ENCODE measurements at regions not wholly inside any gene's neighbourhood (a gene's known extent, or its start where the extent isn't known, plus 50 kb on each side); places are given as distances from the start of the nearest gene placed in this dataset.

DNA sequence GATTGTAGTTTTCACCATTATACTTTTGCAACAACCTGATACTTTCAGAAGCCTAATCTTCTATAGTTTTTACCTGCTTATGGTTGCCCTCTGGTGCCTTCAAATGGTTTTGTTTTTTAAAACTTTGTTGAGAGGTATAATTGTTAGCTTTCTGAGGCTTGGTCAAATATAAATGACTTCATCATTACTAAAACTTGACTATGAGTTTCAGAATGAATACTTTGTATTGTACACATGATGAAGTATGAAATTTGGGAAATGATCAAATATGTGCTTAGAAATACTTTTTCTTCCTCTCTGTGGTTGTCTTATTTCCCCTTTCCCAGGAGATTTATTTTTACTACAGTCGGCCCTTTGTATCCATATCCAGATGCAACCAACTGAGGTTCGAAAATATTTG, 151.8 kb upstream of the B3GALT2 start:
- Histone ChIP-seq H3K4me3 (no peak overlapping the region), H3K4me1 (peaks cover 0 to 21% (median 2%) of the 10 kb centered on the region in 4 donors), H3K27ac (no peak overlapping the region), H3K36me3 (no peaks in the 10 kb centered on the region), H3K9me3 (peaks cover 0 to 11% (median 3%) of the 10 kb centered on the region in 4 donors), H3K27me3 (no peaks in the 10 kb centered on the region)
- no peak for TF ChIP-seq EP300 (IDR thresholded peaks at IDR 0.05)
- TF ChIP-seq CTCF (IDR thresholded peaks at IDR 0.05): no peak
- TF ChIP-seq POLR2A (IDR thresholded peaks at IDR 0.05): no peak
- DNase-seq (ENCODE audit: low spot score in 2 of 2): no peak
- WGBS, 2 donors: 16 to 17% methylated on average over 2 of the region's 2 CpGs

DNA sequence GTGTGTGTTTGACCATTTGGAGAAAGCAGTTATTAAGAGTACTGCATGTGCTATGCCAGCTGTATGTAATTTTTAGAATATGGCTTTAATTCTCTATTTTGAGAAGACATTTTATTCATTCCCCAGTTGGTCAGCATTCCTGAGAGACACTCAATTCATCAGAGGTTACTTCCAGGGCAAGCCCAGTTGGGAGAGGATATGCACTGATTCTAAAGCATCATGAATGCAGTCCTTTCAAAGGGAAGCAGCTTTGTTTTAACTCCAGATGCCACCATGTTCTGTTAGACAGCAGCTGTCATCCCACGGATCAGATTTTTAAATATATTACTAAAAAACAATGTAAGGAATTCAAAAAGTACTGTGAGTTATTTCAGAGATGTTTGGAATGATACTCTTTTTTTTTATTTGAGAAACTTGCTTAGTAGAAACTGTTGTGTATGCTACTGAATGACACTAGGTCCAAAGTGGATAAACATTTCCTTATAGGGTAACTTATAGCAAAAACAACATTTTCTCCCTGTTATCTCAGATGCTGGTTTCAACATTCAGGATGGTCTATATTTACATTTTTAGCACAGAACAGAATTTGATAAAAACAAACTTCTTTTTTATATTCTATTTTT, 149.5 kb upstream of the B3GALT2 start:
- no peak for TF ChIP-seq POLR2A (IDR thresholded peaks at IDR 0.05)
- no peak for TF ChIP-seq EP300 (IDR thresholded peaks at IDR 0.05)
- no peak for TF ChIP-seq CTCF (IDR thresholded peaks at IDR 0.05)
- DNase-seq (ENCODE audit: low spot score in 2 of 2): no peak
- Histone ChIP-seq H3K4me1 (peaks cover 0 to 9% (median 0%) of the 10 kb centered on the region in 4 donors), H3K27me3 (no peaks in the 10 kb centered on the region), H3K4me3 (no peak overlapping the region), H3K27ac (no peak overlapping the region), H3K36me3 (no peaks in the 10 kb centered on the region), H3K9me3 (peaks cover 0 to 34% (median 13%) of the 10 kb centered on the region in 4 donors)
- WGBS, 2 donors: 8 to 25% methylated on average over 1 of the region's 1 CpG

- TF ChIP-seq EP300 (IDR thresholded peaks at IDR 0.05) (no peak), POLR2A (IDR thresholded peaks at IDR 0.05) (no peak), CTCF (IDR thresholded peaks at IDR 0.05) (no peak)
- 95 to 97% methylated on average over 3 of the region's 3 CpGs for WGBS, 2 donors
- H3K9me3 ChIP-seq: peaks cover 0 to 47% (median 14%) of the 10 kb centered on the region in 4 donors
Measured at GRCh38 chr1:193333166-193333565, 146.8 kb upstream of the B3GALT2 start.

GRCh38 chr1:193326296-193326695, 139.9 kb upstream of the B3GALT2 start:
- WGBS, 2 donors: 42 to 52% methylated on average over 1 of the region's 1 CpG
- H3K27ac ChIP-seq: no peak overlapping the region

More at GRCh38 chr1:193333166-193333565, 146.8 kb upstream of the B3GALT2 start:
- Histone ChIP-seq H3K4me3 (no peak overlapping the region), H3K36me3 (no peaks in the 10 kb centered on the region), H3K4me1 (peaks cover 0 to 5% (median 0%) of the 10 kb centered on the region in 4 donors), H3K27me3 (no peaks in the 10 kb centered on the region), H3K27ac (no peak overlapping the region)
- no peak for DNase-seq (ENCODE audit: low spot score in 2 of 2)

More at GRCh38 chr1:193326296-193326695, 139.9 kb upstream of the B3GALT2 start:
- Histone ChIP-seq H3K9me3 (peaks cover 0 to 24% (median 5%) of the 10 kb centered on the region in 4 donors), H3K27me3 (no peaks in the 10 kb centered on the region), H3K4me1 (no peaks in the 10 kb centered on the region), H3K36me3 (no peaks in the 10 kb centered on the region), H3K4me3 (no peak overlapping the region)
- no peak for DNase-seq (ENCODE audit: low spot score in 2 of 2)
- TF ChIP-seq POLR2A (IDR thresholded peaks at IDR 0.05) (no peak), CTCF (IDR thresholded peaks at IDR 0.05) (no peak), EP300 (IDR thresholded peaks at IDR 0.05) (no peak)
